ENCODE measurements at regions not wholly inside any gene's neighbourhood (a gene's known extent, or its start where the extent isn't known, plus 50 kb on each side); places are given as distances from the start of the nearest gene placed in this dataset.
A peak's percentile ranks its signal among the peaks of the same experiment; 100 is the strongest.
"Not testable (repeated sequence)": the region's sequence is repeated elsewhere in the genome, so short reads cannot be mapped to it uniquely, and the experiment has no call there.

DNA sequence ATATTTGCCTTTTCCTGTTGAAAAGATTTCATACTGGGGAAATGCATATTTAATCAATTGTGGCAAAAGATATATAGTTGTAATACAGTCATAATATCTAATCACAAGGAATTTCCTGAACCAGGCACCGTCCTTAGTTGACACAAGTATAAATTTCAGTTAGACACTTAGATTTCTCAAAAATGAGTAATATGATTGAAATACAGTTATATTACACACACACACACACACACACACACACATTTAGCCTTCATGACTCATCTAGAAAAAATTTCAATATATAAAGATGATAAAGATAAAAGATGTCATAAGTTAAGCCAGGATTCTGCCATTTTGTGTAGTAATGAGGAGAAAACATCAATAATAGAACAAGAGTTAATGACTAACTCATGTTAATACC lies 258.4 kb upstream of the ZNF804A start:
- no peak for DNase-seq (ENCODE audit: low spot score)

DNA sequence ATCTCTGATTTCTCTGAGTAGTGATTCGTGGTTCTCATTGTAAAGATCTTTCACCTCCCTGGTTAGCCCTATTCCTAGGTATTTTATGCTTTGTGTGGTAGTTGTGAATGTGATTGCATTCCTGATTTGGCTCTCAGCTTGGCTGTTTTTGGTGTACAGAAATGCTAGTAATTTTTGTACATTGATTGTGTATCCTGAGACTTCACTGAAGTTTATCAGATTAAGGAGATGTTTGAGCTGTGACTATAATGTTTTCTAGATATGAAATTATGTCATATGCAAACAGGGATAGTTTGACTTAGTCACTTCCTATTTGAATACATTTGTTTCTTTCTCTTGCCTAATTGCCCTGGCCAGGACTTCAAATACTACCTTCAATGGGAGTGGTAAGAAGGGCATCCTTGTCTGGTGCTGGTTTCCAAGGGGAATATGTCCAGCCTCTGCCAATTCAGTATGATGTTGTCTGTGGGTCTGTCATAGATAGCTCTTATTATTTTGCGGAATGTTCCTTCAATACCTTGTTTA lies 251.9 kb upstream of the ZNF804A start:
- no peak for DNase-seq (ENCODE audit: low spot score)

DNA sequence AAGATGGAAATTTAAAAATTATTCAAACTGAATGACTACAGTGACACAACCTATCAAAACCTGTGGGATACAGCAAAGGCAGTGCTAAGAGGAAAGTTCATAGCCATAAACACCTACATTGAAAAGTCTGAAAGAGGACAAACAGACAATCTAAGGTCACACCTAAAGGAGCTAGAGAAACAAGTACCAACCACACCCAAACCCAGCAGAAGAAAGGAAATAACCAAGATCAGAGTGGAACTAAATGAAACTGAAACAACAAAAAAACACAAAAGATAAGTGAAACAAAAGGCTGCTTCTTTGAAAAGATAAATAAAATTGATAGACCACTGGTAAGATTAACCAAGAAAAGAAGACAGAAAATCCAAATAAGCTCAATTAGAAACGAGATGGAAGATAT lies 247.2 kb upstream of the ZNF804A start:
- no peak for DNase-seq (ENCODE audit: low spot score)

DNA sequence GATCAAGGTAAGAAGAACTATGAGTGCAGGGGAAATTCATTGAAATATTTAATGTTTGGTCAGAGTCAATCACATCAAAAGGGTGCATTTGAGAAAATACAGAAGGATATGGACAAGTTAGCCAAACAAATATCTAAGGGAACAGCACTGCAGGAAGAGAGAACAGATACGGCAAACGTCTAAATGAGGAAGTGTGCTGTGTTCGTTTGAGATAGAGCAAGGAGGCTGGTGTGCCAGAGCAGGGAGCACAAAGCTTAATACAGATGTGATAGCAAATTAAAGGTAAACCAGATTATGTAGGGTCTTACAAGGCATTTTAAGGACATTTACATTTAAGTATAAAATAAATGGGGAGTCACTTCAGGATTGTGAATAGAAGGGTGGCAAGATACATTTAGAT lies 241.3 kb upstream of the ZNF804A start:
- DNase-seq (ENCODE audit: low spot score): no peak

- no peak for DNase-seq (ENCODE audit: low spot score)
These were observed 238.9 kb upstream of the ZNF804A start for GRCh38 chr2:184359379-184359778.

DNA sequence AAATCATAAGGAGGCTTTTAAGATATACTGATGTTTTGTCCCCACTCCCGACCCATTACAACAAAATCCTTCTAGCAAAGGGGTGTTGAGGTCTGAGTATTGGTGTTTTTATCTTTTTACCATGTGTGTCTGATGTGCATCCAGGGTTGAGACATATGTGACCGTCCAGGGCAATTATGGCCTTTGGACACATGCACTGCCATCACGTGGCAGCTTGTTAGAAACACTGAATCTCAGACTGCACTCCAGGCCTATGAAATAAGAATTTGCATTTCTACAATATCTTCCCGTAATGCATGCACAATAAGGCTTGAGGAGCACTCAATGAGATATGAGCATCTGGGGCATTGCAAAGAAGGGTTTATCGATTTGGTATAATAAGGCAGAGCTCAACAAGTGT lies 235.1 kb upstream of the ZNF804A start:
- DNase-seq (ENCODE audit: low spot score): no peak

GRCh38 chr2:184367211-184367610 lies 231.1 kb upstream of the ZNF804A start:
- DNase-seq (ENCODE audit: low spot score): no peak

DNA sequence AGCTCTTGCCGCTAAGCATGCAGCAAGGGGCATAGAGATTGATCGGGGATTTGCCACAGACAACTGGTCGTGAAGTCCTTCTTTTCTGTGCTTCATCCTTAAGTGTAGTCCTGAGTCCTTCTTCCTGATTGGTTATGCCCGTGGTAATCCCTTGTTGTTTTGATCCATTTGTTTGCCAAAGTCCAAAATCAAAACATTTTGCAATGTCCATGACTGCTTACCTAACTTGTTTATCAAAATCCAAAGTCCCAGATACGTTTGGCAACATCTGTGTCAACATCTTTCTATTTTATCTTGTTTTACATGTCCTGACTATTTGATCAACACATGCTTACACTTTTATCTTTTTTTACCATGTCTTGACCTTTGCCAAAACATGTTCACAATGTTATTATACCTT lies 229.0 kb upstream of the ZNF804A start:
- DNase-seq (ENCODE audit: low spot score): no peak

GRCh38 chr2:184370954-184371353 lies 227.4 kb upstream of the ZNF804A start:
- DNase-seq (ENCODE audit: low spot score): no peak

DNA sequence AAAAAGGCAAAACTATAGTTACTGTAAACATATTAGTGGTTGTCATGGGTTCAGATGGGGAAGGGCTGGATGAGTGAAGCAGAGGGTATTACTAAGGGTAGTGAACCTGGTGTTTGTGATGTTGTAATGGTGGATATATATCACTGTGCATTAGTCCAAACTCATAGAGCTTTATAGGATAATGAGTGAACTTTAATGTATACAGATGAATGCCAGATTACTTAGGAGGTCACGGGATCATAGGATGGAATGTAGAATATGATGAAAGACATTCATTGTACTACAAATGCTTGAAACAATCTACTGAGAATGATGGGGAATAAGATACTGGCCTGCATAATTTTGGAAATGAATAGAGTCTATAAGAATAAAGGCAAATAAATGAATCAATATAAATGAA lies 226.7 kb upstream of the ZNF804A start:
- DNase-seq (ENCODE audit: low spot score): no peak

DNA sequence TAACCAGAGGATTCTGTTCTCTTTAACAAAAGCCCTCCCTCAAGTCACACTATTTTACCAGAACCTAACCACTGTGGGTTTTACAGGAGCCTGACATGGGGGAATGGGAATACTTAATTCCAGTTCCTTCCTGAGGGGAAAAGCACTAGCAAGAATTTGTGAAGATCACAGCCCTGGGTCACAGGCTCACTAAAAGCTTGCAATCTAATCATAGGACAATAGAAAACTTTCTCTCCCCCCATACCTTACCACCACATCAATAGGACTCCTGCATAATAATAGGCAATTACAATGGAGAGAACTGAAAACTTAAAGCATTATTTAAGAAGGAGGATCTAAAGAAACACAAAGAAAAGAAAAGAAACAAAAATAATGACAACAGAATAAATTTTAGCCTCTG lies 225.8 kb upstream of the ZNF804A start:
- DNase-seq (ENCODE audit: low spot score): no peak

GRCh38 chr2:184394642-184395041 lies 203.7 kb upstream of the ZNF804A start:
- DNase-seq (ENCODE audit: low spot score): no peak

- no peak for DNase-seq (ENCODE audit: low spot score)
These were observed 195.9 kb upstream of the ZNF804A start for GRCh38 chr2:184402381-184402780.

DNA sequence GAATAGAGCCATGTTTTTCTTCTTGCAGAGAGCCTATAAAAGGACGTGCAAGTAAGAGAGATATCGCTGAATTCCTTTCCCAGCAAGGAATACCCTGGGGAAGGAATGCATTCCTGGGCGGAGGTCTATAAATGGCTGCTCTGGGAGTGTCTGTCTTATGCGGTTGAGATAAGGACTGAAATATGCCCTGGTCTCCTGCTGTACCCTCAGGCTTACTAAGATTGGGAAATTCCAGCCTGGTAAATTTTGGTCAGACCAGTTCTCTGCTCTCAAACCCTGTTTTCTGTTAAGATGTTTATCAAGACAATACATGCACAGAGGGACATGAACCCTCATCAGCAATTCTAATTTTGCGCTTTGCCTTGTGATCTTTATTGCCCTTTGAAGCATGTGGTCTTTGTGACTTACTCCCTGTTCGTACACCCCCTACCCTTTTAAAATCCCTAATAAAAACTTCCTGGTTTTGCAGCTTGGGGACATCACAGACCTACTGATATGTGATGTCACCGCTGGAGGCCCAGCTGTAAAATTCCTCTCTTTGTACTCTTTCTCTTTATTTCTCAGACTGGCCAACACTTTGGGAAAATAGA lies 191.2 kb upstream of the ZNF804A start:
- DNase-seq (ENCODE audit: low spot score): not testable (repeated sequence)

DNA sequence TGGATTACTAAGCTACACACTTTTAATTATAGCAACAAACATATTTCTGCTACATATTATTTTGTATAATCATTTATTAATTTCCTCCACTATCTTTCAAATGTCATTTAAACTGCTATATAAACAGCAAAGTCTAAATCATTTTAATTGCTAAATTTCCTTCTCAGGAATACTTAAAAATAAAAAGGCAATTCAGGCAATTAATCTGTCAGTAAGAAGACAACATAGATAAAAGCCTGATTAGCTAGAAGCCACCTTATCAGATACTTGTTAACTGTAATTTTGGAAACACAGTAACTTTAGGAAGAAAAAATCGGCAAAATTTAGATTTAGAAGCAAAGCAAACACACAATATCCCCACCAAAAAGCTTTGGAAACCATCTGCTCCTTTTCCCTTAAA lies 188.2 kb upstream of the ZNF804A start:
- no peak for DNase-seq (ENCODE audit: low spot score)

DNA sequence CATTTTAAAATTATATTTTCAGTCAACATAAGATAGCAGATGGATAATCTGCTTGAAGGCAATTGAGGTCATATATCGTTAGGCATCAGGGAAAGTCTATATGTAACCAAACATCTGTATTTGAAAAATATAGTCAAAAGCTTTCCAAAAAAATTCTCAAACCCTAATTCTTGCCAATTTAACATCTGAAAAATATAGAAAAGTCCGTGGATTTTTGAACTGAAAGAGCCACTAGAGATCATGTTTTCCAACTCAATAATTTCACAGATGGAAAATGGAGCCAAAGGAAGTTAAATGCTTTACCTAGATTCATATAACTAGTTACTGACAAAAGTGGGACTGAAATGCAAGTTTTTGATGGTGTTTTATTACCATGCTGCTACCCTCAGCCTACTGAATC lies 185.1 kb upstream of the ZNF804A start:
- DNase-seq (ENCODE audit: low spot score): no peak

GRCh38 chr2:184413671-184414229 lies 184.6 kb upstream of the ZNF804A start:
- no peak for DNase-seq (ENCODE audit: low spot score)

GRCh38 chr2:184416146-184416913 lies 182.0 kb upstream of the ZNF804A start:
- peak; percentile 2 for DNase-seq (ENCODE audit: low spot score)

- DNase-seq (ENCODE audit: low spot score): no peak
These were observed 178.6 kb upstream of the ZNF804A start for GRCh38 chr2:184419744-184420143.

DNA sequence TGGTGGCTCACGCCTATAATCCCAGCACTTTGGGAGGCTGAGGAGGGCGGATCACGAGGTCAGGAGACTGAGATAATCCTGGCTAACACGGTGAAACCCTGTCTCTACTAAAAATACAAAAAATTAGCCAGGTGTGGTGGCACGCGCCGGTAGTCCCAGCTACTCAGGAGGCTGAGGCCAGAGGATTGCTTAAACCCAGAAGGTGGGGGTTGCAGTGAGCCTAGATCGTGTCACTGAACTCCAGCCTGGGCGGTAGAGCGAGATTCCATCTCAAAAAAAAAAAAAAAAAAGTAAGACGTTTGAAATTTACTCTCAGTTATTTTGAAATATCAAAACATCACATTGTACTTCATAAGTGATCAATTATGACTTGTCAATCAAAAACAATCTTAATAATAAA lies 176.9 kb upstream of the ZNF804A start:
- DNase-seq (ENCODE audit: low spot score): not testable (repeated sequence)

- DNase-seq (ENCODE audit: low spot score): no peak
These were observed 173.2 kb upstream of the ZNF804A start for GRCh38 chr2:184425083-184425482.

DNA sequence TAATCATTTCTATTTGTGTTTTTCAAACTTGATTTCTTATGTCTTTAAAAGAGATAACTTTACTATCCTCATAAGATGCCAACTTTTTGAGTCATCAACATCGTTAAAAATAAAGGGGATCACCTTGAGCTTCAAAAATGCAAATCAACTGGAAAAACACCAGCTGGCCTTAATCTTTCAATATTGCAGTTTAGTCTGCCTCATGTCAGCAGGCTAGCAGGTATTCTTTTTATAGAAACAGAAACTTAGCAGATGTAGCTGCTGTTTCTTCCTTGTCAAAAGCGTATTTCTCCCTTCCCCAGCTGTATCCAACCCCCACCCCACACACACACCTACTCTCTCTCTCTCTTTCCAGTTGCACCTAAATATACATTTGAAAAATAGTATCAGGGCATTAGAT lies 154.1 kb upstream of the ZNF804A start:
- no peak for DNase-seq (ENCODE audit: low spot score)

- DNase-seq (ENCODE audit: low spot score): no peak
These were observed 153.6 kb upstream of the ZNF804A start for GRCh38 chr2:184444623-184445223.
